HG03439 (cell line): ENCODE measurements at regions not wholly inside any gene's neighbourhood (a gene's known extent, or its start where the extent isn't known, plus 50 kb on each side); places are given as distances from the start of the nearest gene placed in this dataset.

Source experiments
- ATAC-seq: cut with Tn5 transposase; IDR thresholded peaks from one replicate; pipeline ENCODE4 v1.9.1; 2021; ENCODE audit warnings: mild to moderate bottlenecking, moderate library complexity; ENCODE audit not compliant: unreplicated experiment

DNA sequence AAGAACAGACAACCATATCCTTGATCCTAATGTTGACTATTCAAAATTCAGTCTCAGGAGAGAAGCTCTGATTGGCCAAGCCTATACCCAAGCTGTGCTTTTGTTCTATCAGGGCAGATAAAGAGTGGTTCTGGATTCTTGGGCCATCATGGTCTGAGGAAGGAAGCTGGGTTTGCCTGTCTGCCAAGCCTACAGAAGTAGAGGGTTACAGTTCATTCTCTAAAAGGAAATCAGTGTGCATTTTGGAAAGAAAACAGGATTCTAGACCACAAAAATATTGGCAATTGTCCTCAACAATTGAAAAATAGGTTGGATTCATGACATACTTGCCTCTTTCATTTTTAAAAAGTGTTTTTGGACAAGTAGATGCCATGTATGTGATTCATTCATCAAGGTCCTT lies 145.4 kb upstream of the BMP2 start:
- no peak for ATAC-seq

DNA sequence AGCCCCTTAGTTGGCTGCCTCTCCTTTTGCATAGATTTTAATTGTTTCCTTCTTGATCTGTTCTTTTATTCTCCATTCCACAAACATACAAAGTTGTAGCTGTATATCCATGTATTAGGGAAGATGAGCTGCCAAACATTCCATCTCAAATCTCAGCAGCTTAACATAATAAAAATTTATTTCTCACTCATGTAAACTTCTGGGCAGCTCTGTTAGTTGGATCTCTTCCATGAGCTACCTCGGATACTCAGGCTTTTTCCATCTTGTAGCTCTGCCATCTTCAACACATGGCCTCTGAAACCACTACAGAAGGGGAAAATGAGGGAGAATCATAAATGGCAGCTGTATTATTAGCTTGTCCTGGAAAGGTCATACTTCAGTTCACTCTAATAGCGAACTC lies 149.4 kb upstream of the BMP2 start:
- ATAC-seq, result no peak

DNA sequence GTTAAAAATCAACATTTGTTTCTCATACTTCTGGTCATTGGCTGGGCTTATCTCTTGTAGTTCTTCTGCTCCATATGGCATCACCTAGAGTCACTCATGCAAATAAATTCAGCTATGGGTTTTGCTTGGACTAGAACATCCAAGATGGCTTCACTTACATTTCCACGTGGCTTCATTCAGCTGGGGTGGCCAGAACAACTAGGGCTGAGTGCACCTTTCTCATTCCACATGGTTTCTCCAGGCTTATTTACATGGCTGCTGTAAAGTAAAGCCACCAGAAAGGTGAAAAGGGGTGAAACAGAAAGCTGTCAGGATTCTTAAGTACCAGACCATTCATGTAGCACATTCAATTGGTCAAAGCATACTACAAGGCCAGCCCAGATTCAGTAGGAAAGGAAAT lies 151.1 kb upstream of the BMP2 start:
- no peak for ATAC-seq

DNA sequence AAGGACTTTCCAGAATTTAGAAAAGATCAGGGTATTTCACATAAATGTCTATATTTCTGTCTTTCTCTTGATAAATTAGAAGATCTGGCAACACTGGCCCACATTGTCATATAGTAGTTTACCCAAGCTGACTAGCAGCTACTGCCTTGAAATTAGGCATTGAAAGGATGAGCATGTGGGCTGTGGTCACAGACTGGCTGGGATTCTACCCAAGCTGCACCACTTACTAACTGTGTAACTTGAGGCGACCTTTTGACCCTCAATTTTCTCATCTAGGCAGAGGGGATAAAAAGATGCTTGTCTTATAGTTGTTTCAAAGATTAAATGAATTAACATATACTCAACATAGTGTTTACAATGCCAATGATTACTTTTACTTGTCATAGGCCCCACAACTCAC lies 152.7 kb upstream of the BMP2 start:
- ATAC-seq, result no peak

DNA sequence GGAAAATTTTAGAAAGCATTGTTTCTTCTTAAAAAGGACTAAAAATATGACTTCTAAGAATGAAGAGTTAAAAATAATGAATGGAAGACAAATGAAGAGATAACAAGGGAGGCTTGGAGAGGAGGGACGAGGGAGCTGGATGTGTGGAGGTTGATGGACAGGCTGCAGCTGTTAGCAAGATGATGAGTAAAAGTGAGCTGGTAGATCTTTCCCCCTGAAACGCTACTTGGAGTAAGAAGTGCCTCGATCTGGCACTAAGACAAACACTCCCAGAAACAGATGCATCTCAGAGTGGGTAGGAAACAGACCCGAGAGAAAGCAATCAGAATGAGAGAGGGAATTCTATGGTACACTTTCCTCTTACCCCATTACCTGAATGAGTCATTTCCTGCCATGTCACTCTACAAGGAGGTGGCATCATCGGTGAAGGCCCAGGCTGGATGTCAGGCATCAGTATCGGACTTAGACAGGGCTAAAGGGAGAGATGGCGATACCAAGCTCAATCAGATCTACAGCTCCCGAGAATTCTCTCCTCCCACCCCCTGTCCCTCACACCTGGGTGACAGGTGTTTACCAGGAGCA lies 154.1 kb upstream of the BMP2 start:
- ATAC-seq, result no peak

DNA sequence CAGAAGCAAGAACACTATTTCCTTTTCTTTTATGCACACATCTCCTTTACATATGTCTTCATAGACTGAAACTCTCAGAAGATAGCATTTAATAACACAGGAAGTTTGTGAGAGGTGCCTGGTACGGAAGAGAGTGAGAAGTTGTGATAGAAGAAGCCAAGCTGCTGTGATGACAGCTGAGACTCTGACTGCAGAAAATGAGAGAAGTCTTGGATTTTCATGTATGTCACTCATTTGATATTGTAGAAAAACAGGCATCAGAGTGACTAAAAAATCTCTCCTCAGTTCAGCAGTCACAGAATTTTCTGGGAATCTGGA lies 154.9 kb upstream of the BMP2 start:
- ATAC-seq, result no peak

DNA sequence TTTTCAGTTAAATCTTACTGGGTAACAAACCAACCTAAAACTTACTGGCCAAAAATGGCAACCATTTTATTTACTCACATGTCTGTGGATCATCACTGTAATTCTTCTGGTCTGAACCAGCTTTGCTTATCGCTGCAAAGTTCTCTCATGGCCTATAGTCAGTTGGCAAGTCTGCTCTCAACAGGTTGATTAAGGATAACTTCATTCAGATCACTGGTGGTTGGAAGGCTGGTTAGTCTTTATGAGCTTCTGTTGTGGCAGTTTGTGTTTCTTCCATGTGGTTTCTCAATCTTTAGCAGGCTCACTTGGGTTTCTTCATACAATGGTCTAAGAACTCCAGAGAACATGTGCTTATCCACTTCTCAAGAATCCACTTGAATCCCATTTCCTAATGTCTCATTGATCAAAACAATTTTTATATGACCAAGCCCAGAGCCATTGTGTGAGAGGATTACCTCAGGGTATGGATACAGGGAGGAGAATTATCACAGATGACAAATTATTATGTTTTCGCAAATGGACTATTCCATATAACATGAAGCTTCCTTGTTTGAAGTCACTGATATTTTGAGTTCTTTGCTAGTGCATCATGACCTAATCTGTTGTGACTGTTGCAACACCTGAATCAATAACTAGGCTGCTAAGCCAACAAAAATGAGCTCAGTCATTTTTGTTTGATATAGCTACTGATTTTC lies 155.4 kb upstream of the BMP2 start:
- ATAC-seq, result no peak

DNA sequence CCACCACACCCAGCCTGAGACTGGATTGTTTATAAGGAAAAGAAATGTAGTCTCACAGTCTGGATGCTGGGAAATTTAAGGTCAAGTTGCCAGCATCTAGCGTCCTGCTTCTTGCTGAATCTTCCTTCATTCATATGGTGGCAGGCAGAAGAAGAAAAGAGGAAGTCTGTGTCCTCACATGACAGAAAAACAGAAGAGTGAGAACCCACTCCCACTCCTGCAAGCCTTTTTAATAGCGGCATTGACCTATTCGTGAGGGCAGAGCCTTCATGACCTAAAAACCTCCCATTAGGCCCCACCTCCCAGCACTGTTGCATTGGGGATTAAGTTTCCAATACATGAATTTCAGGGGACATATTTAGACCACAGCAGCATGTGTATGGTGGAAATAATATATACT lies 160.8 kb upstream of the BMP2 start:
- ATAC-seq, result no peak

DNA sequence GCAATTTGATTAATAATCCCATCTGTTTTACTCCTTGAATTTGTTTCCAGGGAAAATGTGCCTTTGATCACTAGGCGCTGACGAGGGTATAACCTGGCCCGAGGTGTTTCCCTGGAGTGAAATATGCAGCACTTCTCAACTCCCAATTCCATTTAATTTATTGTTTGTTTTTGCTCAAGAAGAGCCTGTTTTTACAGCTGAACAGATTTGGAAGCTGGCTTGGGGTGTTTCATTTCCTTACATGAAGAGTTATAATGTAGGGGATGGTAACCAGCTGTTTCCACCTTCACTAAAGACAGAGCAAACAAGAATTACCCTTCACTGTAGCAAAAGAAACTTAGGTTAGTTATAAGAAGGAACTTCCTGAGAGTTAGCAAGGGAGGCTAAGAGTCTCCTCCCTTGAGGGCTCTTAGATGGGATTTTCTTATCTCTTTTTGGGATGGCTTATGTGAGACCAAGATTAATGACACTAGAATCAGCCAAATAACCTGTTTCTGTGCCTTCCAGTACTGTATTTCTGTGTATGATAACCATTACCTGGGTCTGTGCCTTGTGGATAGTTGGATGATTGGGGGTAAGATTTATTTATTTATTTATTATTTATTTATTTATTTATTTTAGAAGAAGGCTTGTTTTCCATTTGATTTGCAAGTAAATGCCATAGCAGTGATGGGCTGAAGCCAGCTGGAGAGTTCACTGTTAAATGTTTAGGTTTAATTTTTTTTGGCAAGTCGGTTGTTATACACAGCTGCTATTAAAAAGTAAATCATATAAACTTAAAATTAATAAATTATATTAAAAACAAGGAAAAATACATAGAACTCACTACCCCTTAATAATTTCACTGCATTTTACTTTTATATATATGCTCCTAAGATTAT lies 162.2 kb upstream of the BMP2 start:
- ATAC-seq, result no peak

DNA sequence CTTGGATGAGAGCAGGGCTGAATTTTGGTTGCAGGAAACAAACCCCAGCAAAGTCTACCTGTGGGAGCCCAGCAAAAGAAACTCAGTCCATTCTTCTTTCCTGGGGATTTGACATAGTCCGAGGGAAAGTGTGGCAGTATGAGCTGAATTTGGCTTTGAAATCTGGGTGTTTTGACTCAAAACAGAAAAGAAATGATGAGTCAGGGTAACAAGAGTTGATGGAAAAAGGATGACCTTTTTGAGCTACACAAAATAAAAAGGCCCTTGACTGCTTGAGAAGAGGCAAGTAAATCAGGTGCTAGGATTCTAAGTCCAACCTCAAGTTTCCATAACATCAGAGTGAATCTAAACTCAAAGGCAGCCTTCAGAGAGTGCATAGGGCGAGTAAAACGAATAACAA lies 163.3 kb upstream of the BMP2 start:
- no peak for ATAC-seq

DNA sequence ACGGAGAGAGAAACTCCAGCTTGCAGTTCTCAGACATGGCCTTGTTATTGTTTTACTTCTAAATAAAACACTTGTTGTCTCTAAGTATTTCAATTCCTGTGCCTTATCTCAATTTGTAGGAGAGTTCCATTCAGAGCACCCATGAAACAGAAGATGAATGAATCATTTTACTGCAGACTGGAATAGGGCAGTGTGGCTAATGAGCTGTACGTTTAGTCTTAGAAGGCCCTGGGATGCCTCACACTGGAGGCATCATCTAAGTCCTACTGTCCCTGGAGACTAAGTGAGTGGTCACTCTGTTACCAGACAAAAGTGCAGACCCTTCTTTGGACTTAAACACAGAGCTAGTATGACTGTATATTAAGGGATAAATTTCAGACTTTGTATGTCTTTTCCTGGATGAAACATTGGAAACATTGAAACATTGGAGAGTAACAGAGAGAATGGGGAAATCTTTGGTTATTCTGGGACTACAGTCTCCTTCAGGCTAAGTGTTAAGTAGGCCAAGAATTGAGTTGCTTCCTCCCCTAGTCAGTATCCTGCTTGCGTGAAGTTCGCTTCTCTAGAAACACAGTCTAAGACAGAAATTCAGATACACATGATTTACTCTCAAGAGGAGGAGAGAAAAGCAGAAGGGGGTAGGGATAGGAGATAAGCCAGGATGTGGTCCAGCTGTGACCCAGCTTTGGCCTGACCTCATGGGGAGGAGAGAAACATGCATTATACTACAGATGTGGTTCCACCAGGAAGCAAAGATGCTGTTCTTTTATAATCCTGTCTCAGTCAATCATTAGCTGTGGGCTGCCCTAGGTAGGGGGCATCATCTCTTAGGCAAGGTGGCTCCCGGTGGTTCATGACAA lies 167.4 kb upstream of the BMP2 start:
- ATAC-seq, result no peak

DNA sequence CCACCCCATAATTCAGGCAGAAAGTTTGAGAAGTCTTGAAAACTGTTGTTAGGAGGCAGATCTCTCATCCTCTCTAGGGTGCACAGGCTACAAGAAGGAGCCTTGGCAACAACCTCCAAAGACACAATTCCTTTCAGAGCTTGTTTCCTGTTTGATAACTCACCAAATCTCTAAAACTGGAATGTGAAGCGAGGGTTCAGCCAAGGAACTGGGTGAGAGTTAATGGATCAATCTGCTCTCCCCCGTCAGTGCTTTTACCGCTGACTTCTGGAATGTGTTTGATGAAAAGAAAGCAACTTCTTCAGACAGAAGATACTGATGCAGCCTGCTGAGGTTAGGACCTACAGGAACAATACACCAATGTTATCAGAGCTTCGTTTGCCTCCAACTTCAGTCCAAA lies 171.8 kb upstream of the BMP2 start:
- ATAC-seq, result no peak

DNA sequence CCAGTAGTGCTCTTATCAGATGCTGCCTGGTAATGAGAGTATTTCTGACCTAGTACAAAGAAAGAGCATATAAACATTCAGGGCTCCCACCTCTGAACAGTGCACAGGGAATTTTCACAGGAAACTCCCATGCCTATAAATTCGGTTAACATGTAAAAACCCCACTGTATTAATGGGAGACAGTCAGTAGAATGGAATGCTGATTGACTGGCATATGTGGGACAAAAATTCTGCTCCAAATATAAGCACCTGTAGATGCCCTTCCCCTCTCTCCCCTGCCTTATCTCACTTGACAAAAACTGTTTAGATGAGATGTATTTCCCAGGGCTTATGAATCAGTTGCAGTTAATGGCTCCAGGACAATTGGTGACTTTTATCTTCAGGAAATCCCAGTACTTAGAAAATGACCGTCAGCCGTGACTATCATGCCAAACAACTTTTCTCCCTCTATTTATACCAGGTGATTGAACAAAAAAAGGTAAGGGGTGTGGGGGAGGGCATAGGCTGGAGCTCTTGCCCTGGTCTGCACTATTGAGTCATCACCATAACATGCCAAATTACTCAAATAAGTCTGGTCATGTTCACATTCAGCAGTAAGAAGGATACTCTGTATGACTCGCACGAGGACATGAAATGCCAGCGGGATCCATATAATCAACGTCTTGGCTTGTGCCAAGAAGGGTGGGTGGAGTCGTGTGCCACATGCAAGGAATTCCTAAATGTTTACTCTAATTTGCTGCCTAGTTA lies 176.4 kb upstream of the BMP2 start:
- no peak for ATAC-seq

DNA sequence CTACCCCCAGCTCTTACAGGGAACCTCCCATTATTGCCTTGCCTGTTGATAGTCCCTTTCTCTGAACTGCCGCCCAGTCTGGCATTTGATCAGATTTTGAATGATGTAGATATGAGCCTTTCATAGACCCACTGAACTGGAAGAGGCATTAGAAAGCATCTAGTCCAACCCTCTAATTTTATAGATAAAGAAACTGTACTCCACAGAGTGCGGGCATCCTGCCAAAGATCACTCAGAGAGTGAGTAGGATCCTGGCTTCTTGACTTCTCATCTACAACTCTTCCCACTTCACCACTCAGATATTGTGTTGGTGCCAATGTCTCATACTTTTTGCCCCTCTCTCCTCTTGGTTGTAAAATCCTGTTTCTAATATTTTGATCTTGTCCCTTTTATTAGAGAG lies 179.2 kb upstream of the BMP2 start:
- no peak for ATAC-seq

DNA sequence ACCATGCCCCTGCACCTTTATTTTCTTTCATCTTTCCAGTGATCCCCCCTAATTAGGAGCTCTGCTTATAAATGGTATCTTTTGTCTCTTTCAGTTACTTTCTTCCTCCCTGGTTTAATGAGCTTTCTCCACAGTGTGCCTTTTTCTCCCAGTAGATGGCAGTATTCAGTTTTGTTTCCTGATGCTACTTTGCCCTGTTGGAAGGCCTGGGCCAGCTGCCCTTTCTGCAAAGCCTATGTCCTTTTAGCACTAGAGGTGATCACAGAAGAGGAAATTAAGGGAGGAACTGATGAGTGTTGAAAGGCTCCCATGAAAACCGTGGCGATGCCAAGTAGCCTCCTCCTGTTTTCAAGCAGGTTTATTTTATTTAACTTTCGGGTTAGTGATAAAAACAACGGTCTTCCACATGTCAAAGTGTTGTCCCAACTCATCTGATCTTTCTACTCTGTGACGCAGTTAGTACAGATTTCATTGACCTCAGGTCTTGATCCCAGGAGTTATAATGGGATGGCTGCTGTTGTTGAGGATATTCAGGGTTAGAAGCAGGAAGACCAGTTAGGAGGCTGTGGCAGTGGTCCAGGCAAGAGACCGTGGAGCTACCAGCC lies 184.2 kb upstream of the BMP2 start:
- no peak for ATAC-seq

DNA sequence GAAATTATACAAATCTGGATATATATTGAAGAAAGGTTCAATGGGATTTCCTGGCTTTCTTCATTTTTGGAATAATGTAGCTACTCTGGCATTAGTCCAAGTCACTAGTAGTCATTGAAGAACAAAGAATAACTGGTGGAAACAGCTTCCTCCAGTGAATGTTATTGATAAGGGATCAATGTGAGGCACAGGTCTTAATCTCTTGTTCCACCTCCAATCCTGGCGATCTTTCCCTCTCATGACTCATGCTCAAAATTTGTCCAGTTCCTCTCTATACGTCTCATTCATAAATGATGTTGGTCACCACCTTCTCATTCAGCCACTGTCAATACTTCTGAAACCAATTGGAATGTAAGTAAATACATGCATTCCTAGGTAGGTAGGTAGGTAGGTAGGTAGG lies 185.0 kb upstream of the BMP2 start:
- ATAC-seq, result no peak

DNA sequence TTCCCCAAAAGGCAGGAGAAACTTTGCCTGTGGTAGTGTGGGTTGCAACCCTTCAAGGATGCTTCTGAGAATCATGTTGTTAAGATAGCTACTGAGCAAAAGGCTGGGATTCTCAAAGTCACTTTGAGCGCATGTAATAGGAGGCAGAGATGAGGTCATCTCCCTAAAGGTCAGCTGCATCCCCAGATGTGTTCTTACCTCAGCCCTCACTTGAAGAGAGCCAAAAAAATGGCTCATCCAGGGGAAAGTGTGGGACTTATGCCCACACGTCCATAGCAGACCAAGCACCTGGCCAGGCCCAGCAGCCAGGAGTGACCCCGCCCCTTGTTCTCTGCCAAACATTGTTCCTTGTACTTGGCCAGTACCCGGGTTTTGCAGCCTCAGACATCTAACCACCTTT lies 187.0 kb upstream of the BMP2 start:
- no peak for ATAC-seq

DNA sequence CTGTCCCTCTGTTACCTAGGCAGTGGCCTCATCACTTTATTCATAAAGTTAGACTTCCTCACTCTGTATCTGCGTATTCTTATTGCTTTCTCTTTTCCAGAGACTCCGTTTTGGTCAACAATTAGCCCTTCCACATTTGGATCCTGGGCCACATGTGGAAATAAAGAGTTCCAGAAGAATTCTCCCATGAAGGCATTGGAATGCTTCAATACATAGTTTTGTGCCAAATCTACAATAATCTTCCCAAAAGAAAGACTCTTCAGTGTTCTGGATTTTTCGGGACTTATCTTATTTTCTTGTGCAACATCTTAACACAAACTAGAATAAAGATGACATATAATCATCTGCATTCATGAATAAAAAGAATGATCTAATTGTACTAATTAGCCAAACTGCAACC lies 187.7 kb upstream of the BMP2 start:
- ATAC-seq, result no peak

DNA sequence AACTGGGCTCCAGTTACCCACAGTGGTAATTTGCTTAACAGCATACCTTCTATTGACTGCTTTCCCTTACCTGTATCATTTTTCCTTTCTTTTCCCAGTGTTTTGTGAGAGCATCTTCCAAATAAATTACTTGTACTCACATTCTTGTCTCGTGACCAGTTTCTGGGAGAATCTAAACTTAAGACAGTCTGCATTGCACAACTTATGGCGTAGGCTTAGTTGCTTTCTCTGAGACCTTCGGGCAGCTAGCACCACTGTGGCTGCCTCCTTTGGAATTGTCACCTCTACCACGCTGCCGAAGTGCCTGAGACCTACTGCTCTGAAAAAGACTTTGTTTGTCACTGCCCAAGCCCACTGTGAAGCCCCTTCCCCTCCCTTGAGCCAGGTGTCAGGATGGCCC lies 188.1 kb upstream of the BMP2 start:
- ATAC-seq, result no peak

DNA sequence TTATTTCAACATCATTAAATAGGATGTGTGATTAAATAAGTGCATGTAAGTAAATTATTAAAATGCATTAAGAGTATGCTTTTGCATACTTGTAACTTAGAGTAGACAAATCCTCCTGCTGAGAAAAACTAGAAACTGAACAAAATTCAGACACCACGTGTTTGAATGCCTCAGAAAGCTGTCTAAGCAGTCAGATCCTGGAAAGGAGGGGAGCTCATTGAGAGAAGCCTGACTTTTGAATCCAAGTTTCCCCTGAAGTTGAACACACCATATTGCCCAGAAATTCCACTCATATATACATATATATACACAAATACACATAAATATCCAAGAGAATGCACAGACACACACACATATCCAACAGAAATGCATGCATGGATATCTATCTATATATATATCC lies 190.0 kb upstream of the BMP2 start:
- no peak for ATAC-seq
